ENCODE measurements at regions not wholly inside any gene's neighbourhood (a gene's known extent, or its start where the extent isn't known, plus 50 kb on each side); places are given as distances from the start of the nearest gene placed in this dataset.
"Not testable (repeated sequence)": the region's sequence is repeated elsewhere in the genome, so short reads cannot be mapped to it uniquely, and the experiment has no call there.

- H3K9me1 ChIP-seq (ENCODE audit: control insufficient read depth, extremely low read depth, insufficient read depth, low read length); H3K4me1 ChIP-seq (ENCODE audit: control insufficient read depth, extremely low read depth, insufficient read depth, low read length); dilution Hi-C loops (cut with MboI; ENCODE audit: extremely low pct_ligation_motif_present, low sequenced_read_pairs): not testable (repeated sequence)
These were observed 200.4 kb downstream of the CEP170 start for GRCh38 chr1:243054681-243055080.

GRCh38 chr1:243053048-243053447, 202.0 kb downstream of the CEP170 start:
- FAIRE-seq; dilution Hi-C loops (cut with MboI; ENCODE audit: extremely low pct_ligation_motif_present, low sequenced_read_pairs); H3K4me3 ChIP-seq (ENCODE audit: control insufficient read depth in 2 of 3, extremely low read depth in 1 of 3, insufficient read depth in 2 of 3, low read depth in 1 of 3, low read length in 3 of 3): not testable (repeated sequence)

More at GRCh38 chr1:243054681-243055080, 200.4 kb downstream of the CEP170 start:
- not testable (repeated sequence) for FAIRE-seq; H3K9ac ChIP-seq (ENCODE audit: control insufficient read depth, extremely low read depth, insufficient read depth, low read length); H2AFZ ChIP-seq (ENCODE audit: control insufficient read depth, low read length); H3K4me2 ChIP-seq (ENCODE audit: control insufficient read depth, extremely low read depth, insufficient read depth, low read depth, low read length); DNase-seq (ENCODE audit: low read depth, low spot score); H3K4me3 ChIP-seq (ENCODE audit: control insufficient read depth in 2 of 3, extremely low read depth in 1 of 3, insufficient read depth in 2 of 3, low read depth in 1 of 3, low read length in 3 of 3); H3K79me2 ChIP-seq (ENCODE audit: control insufficient read depth, insufficient read depth, low read length); H4K20me1 ChIP-seq (ENCODE audit: control insufficient read depth, extremely low read depth, insufficient read depth, low read length); H3K27ac ChIP-seq (ENCODE audit: control insufficient read depth, insufficient read depth, low read length); H3K36me3 ChIP-seq (ENCODE audit: control insufficient read depth in 2 of 2, extremely low read depth in 1 of 2, insufficient read depth in 2 of 2, low read length in 2 of 2); H3K9me3 ChIP-seq (ENCODE audit: control insufficient read depth, low read depth, low read length); H3K27me3 ChIP-seq (ENCODE audit: control insufficient read depth, extremely low read depth, insufficient read depth, low read length)

GRCh38 chr1:243050613-243051012, 204.5 kb downstream of the CEP170 start:
- H2AFZ ChIP-seq (ENCODE audit: control insufficient read depth, low read length); H3K9ac ChIP-seq (ENCODE audit: control insufficient read depth, extremely low read depth, insufficient read depth, low read length); H3K79me2 ChIP-seq (ENCODE audit: control insufficient read depth, insufficient read depth, low read length); H3K27ac ChIP-seq (ENCODE audit: control insufficient read depth, insufficient read depth, low read length); H4K20me1 ChIP-seq (ENCODE audit: control insufficient read depth, extremely low read depth, insufficient read depth, low read length); H3K9me3 ChIP-seq (ENCODE audit: control insufficient read depth, low read depth, low read length); H3K9me1 ChIP-seq (ENCODE audit: control insufficient read depth, extremely low read depth, insufficient read depth, low read length); H3K4me3 ChIP-seq (ENCODE audit: control insufficient read depth in 2 of 3, extremely low read depth in 1 of 3, insufficient read depth in 2 of 3, low read depth in 1 of 3, low read length in 3 of 3); dilution Hi-C loops (cut with MboI; ENCODE audit: extremely low pct_ligation_motif_present, low sequenced_read_pairs); H3K36me3 ChIP-seq (ENCODE audit: control insufficient read depth in 2 of 2, extremely low read depth in 1 of 2, insufficient read depth in 2 of 2, low read length in 2 of 2); H3K27me3 ChIP-seq (ENCODE audit: control insufficient read depth, extremely low read depth, insufficient read depth, low read length); H3K4me2 ChIP-seq (ENCODE audit: control insufficient read depth, extremely low read depth, insufficient read depth, low read depth, low read length); H3K4me1 ChIP-seq (ENCODE audit: control insufficient read depth, extremely low read depth, insufficient read depth, low read length); DNase-seq (ENCODE audit: low read depth, low spot score); FAIRE-seq: not testable (repeated sequence)

More at GRCh38 chr1:243053048-243053447, 202.0 kb downstream of the CEP170 start:
- H3K4me1 ChIP-seq (ENCODE audit: control insufficient read depth, extremely low read depth, insufficient read depth, low read length); H3K36me3 ChIP-seq (ENCODE audit: control insufficient read depth in 2 of 2, extremely low read depth in 1 of 2, insufficient read depth in 2 of 2, low read length in 2 of 2); H3K9ac ChIP-seq (ENCODE audit: control insufficient read depth, extremely low read depth, insufficient read depth, low read length); H3K27me3 ChIP-seq (ENCODE audit: control insufficient read depth, extremely low read depth, insufficient read depth, low read length); H3K79me2 ChIP-seq (ENCODE audit: control insufficient read depth, insufficient read depth, low read length); H3K9me3 ChIP-seq (ENCODE audit: control insufficient read depth, low read depth, low read length); H3K4me2 ChIP-seq (ENCODE audit: control insufficient read depth, extremely low read depth, insufficient read depth, low read depth, low read length); H4K20me1 ChIP-seq (ENCODE audit: control insufficient read depth, extremely low read depth, insufficient read depth, low read length); H3K9me1 ChIP-seq (ENCODE audit: control insufficient read depth, extremely low read depth, insufficient read depth, low read length); H2AFZ ChIP-seq (ENCODE audit: control insufficient read depth, low read length); DNase-seq (ENCODE audit: low read depth, low spot score); H3K27ac ChIP-seq (ENCODE audit: control insufficient read depth, insufficient read depth, low read length): not testable (repeated sequence)

GRCh38 chr1:243049716-243050115, 205.4 kb downstream of the CEP170 start:
- H3K4me3 ChIP-seq (ENCODE audit: control insufficient read depth in 2 of 3, extremely low read depth in 1 of 3, insufficient read depth in 2 of 3, low read depth in 1 of 3, low read length in 3 of 3); H3K9ac ChIP-seq (ENCODE audit: control insufficient read depth, extremely low read depth, insufficient read depth, low read length); H3K36me3 ChIP-seq (ENCODE audit: control insufficient read depth in 2 of 2, extremely low read depth in 1 of 2, insufficient read depth in 2 of 2, low read length in 2 of 2); DNase-seq (ENCODE audit: low read depth, low spot score); H3K27me3 ChIP-seq (ENCODE audit: control insufficient read depth, extremely low read depth, insufficient read depth, low read length); H3K9me3 ChIP-seq (ENCODE audit: control insufficient read depth, low read depth, low read length); FAIRE-seq; dilution Hi-C loops (cut with MboI; ENCODE audit: extremely low pct_ligation_motif_present, low sequenced_read_pairs); H3K4me2 ChIP-seq (ENCODE audit: control insufficient read depth, extremely low read depth, insufficient read depth, low read depth, low read length); H2AFZ ChIP-seq (ENCODE audit: control insufficient read depth, low read length); H4K20me1 ChIP-seq (ENCODE audit: control insufficient read depth, extremely low read depth, insufficient read depth, low read length); H3K9me1 ChIP-seq (ENCODE audit: control insufficient read depth, extremely low read depth, insufficient read depth, low read length); H3K4me1 ChIP-seq (ENCODE audit: control insufficient read depth, extremely low read depth, insufficient read depth, low read length); H3K79me2 ChIP-seq (ENCODE audit: control insufficient read depth, insufficient read depth, low read length); H3K27ac ChIP-seq (ENCODE audit: control insufficient read depth, insufficient read depth, low read length): not testable (repeated sequence)

GRCh38 chr1:243021365-243021764, 233.7 kb downstream of the CEP170 start:
- H3K9ac ChIP-seq (ENCODE audit: control insufficient read depth, extremely low read depth, insufficient read depth, low read length); H3K79me2 ChIP-seq (ENCODE audit: control insufficient read depth, insufficient read depth, low read length); H3K9me3 ChIP-seq (ENCODE audit: control insufficient read depth, low read depth, low read length); H3K27me3 ChIP-seq (ENCODE audit: control insufficient read depth, extremely low read depth, insufficient read depth, low read length); dilution Hi-C loops (cut with MboI; ENCODE audit: extremely low pct_ligation_motif_present, low sequenced_read_pairs); H3K27ac ChIP-seq (ENCODE audit: control insufficient read depth, insufficient read depth, low read length); H3K4me2 ChIP-seq (ENCODE audit: control insufficient read depth, extremely low read depth, insufficient read depth, low read depth, low read length); H3K9me1 ChIP-seq (ENCODE audit: control insufficient read depth, extremely low read depth, insufficient read depth, low read length); FAIRE-seq; DNase-seq (ENCODE audit: low read depth, low spot score); H3K4me1 ChIP-seq (ENCODE audit: control insufficient read depth, extremely low read depth, insufficient read depth, low read length); H3K36me3 ChIP-seq (ENCODE audit: control insufficient read depth in 2 of 2, extremely low read depth in 1 of 2, insufficient read depth in 2 of 2, low read length in 2 of 2); H3K4me3 ChIP-seq (ENCODE audit: control insufficient read depth in 2 of 3, extremely low read depth in 1 of 3, insufficient read depth in 2 of 3, low read depth in 1 of 3, low read length in 3 of 3); H2AFZ ChIP-seq (ENCODE audit: control insufficient read depth, low read length); H4K20me1 ChIP-seq (ENCODE audit: control insufficient read depth, extremely low read depth, insufficient read depth, low read length): not testable (repeated sequence)

All from keratinocyte (primary cell).